Dedifferentiated amniotic fluid mesenchymal stem cell (primary cell): ENCODE measurements at regions not wholly inside any gene's neighbourhood (a gene's known extent, or its start where the extent isn't known, plus 50 kb on each side); places are given as distances from the start of the nearest gene placed in this dataset.

ENCODE experiments used
- DNase-seq: peaks from one replicate; pipeline ENCODE4 v3.0.0-alpha.2; 2016; ENCODE audit errors: extremely low spot score

DNA sequence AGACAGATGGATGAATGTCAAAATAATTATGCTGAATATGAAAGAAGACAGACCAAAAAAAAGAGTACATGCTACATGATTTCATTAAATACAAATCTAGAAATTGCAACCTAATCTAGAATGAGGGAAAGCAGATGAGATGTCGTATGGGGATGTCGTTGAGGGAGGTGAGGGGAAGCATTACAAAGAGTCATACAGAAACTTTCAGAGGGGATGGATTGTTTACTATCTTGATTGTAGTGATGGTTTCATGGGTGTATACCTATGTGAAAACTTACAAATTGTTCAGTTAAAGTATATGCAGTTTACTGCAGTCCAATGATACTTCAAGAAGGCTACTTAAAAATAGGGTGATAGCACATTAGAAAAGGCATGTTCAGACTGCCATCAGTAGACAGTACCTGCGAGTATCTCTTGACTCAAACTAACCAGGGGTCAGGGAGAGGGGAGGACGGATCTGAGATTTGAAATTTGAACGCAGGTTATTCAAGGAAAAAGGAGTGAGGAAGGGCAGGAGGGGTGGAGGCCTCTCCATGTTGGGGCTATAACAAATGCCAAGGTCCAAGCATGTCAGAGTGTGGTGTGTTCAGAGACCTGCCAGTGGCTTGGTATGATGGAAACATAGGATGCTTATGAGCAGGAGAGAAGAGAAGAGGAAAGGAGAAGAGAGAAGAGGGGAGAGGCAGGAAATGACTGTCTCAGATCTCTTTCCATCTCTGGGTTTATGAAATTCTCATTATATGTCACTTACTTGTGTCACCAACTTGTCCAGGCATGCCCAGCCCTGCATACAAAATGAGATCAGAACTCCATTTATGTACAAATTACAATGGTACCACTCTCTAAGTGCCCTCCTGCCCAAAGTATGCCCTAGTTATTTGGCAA is 257.3 kb upstream of the CXCR4 start:
- DNase-seq = no peak

DNA sequence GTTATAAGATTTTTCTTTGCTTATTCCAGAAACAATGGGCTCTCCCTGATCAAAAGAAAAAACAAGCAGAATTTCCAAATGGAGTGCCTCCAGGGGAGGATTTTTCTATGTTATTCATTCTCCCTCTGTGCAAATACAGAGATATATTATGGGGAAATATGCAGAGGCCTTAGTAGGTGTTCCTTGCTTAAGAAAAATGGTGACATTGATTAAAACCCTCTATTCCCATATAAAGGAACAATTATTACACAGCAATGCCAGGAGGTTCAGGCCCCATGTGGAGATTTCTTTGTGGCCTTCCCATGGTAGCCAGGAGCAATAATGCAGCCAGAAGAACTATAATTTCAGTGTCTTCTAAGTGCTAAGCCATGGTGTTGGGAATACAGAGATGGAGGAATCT is 255.9 kb upstream of the CXCR4 start:
- no peak for DNase-seq

DNA sequence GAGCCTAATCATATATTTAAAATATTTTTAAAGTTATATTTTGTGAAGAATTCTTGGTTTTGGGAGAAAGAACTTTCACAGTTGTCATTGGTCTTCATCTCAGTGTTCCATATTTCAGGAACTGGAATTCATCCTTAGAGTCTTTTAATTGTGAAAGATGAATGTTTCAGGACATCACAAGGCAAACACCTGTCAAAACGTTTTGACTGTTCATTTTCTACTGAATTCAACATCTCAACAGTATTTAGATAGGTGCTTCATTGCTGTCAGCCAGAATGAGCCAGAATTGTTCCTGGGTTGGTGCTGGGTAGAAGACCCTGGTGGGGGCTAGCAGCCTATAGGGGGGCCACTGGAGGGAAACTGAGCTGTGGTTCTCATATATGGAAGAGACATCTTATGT is 255.1 kb upstream of the CXCR4 start:
- no peak for DNase-seq

DNA sequence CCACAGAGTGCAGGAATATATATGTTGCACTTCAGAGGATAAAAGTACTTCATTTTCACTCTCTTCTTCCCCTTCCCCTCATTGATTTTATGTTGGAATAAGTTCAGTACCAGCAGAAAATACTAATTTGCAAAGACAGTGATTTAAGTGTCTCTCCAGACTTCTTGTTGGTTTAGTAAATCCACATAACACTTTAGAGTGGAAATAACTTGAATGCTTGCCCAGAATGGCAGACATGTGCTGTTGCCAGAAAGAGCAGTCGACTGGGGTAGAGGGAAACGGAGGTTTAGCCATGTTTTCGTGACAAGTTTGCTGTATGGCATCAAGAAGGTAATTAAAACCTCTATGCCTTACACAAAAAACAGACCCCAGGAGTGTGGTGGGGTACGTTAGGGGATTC is 246.0 kb upstream of the CXCR4 start:
- DNase-seq = no peak

DNA sequence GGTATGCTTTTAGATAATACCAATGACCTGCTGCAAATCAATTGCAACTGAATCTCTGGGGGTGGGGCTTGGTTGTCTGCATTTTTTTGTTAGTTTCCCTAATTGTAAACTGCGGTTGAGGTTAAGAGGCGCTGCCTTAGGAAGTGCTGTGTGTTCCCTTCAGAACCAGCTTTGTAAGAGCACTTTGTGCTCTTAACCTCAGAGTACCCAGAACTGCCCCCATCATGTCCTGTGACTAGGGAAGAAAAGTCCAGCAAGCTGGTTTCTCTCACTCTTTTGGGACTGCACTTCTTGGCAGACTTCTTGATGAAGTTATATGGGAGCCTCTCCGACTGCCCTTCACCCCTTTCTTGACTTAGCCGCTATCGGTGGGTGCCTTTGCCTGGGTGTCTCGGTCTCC is 245.5 kb upstream of the CXCR4 start:
- no peak for DNase-seq

DNA sequence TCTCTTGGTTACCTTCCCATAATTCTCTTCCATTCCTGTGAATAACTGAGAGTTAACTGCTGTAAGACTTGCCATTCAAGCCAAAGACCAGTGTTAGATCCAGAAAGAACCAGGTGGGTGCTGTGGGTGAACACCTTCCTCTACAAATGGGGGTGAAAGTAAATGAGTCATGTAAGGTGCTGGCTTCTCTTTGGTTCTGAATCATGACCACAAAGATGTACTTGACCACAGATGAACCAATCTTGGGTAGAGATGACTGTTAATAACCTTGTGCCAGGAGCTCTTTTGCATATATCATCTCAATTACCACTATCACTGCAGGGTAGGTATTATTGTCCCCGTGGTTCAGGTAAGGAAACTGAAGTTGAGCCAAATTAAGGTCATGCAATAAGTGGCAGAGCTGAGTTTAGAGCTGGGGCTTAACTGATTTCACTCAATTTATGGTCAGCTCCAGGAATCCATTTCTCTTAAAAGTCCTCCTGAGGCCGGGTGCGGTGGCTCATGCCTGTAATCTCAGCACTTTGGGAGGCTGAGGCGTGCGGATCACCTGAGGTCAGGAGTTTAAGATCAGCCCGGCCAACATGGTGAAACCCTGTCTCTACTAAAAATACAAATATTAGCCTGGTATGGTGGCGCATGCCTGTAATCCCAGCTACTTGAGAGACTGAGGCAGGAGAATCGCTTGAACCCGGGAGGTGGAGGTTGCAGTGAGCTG is 244.9 kb upstream of the CXCR4 start:
- DNase-seq = no peak

DNA sequence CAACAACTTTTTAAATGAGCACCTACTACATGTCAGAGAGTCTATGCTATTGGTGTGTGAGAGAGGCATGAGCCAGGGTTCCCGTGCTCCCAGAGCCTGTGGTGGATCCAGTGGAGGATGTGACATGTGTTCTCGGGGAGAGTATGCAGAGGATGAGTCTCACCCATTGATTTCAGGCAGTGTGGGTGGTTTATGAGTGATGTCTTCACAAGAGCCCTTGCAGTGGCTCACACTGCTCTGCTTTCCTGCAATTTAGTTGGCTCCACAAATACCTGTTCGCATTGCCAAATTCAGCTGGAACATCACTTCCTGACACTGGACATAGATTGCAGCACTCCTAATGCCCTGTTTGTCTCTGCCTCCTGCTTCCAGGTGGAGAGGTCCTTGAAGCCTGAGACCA is 243.6 kb upstream of the CXCR4 start:
- no peak for DNase-seq

DNA sequence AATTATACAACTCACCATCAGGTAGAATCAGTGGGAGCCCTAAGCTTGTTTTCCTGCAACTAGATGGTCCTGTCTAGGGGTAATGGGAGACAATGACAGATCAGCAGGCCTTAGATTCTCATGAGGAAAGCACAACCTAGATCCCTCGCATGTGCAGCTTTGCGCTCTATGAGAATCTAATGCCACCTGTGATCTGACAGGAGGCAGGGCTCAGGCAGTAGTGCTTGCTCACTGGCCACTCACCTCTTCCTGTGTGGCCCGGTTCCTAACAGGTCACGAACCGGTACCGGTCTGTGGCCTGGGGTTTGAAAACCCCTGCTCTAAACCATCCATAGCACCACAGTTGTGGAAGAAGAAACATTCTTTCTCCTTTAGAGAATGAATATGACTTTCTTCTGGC is 242.8 kb upstream of the CXCR4 start:
- DNase-seq = no peak

DNA sequence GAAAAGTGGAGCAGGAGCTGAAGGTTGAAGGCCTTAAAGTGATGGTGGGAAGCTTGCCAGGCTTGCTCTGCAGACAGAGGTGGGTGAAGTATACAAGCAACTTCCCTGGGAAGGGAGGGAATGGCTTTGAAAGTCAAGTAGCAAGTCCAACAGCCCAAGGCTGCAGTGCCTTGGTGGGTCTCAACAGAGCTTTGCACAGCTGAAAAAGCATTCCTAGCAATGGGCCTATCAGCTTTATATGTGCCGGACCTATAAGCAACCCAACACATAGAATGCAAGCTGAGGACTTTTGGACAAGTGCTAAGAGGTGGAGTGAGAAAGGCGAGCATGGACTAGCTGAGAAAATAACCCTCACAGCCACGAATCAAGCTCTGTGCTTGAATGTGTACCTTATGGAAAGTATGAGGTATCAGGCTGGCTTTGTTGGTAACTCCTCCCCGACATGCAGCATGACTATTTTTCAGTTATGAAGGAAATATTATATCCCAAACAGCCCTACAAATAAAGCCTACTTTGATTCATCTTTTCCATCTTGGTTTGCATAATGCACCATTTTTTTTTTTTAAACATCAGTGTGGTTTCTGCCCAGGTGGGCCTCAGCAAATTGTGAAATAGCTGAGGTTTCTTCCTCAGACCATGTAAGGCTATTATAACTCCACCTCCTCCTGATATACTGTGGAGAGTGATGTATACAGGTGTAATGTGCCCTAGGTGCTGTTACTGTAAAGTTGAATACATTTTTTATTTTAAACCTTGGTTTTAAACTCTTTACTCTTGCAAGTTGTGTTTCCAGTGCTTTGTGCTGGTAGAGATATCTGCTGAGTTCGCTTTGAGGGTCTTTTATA is 241.4 kb upstream of the CXCR4 start:
- no peak for DNase-seq

DNA sequence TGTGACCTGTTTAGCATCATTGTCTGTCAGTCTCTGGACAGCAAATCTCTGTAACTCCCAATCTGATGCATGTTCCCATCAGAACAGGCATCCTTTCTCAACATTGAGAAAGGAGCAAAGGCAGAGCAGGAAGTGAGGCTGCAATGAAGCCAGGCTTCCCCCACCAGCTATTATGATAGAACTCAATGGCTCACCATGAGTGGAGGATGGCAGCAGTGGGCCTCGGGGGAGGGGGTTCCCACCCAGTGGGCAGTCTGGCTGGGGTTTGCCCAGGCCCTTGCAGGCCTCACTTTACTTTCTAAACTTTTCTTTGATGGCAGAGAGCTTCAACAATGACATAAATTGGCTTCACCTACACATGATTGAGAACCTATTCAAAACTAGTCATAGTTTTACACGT is 240.6 kb upstream of the CXCR4 start:
- DNase-seq = no peak

DNA sequence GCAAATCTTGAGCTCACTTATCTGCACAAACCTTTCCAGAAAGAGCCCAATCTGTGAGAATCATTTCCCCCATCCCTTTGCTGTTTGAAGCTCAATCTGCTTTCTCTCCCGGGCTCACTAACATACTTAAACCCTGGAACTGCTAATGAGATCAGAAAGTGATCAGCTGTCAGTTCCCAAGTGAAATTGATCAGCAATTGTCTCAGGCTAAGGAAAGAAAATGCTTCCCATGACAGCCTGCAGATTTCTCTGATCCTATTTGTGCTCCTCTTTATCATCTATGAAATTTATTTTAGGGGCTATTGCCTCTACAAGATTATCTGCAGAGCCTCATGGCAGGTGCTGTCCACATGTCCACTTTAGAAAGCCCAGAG is 239.0 kb upstream of the CXCR4 start:
- no peak for DNase-seq

DNA sequence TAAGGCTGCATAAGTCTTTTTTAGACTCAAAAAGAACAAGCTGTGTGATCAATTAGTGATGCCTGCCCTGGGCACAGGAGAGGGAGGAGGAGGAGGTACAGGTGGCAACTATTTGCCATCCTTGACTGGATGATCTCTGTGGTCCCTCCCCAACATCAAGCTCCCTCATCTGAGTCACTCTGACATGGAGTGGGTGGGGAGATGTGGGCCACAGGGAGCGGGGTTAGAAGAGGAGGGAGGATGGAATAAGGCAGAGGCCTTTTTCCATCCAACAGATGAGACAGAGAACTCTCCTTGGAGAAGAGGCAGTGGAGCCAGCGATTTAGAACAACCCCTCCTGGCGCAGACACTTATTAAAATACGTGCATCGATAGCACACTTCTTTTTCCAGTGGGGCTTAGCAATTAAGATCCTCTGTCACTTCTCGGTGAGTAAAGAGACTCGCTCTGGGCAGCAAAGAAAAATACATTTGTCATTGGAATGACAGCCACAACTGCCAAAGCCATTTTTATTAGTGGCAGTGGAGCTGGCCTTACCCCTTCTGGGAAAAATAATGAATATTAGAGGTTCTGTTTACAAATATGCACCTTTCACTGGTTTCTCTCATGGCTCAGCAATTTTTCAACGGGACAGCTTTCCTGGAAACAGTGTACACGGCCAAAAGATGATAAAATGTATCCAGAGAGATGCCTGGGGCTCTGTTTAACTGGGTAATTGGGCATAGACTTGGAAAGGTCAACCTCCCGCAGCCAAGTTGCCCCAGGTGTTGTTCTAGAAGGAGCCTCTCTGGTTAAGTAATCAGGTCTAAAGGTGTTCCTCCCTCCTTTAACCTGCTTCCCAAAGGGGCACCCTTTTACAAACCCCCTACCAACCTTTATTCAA is 238.4 kb upstream of the CXCR4 start:
- no peak for DNase-seq

DNA sequence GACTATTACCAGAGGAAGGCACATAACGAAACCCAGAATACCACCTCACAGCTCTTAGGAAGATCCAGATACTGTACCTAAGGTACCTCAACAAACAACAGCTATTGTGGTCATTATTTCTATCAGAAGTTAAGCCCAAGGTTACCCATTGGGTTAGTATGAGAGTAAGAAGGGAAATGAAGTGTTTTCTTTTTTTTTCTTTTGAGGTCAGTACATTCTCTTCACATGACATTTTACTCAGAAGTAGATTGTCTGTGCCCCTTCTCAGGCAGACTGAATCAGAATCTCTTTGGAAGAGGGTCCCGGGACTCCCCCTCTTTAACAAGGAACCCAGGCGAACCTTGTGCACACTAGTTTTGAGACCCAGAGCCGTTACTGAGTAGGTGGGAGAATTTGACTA is 233.7 kb upstream of the CXCR4 start:
- no peak for DNase-seq

DNA sequence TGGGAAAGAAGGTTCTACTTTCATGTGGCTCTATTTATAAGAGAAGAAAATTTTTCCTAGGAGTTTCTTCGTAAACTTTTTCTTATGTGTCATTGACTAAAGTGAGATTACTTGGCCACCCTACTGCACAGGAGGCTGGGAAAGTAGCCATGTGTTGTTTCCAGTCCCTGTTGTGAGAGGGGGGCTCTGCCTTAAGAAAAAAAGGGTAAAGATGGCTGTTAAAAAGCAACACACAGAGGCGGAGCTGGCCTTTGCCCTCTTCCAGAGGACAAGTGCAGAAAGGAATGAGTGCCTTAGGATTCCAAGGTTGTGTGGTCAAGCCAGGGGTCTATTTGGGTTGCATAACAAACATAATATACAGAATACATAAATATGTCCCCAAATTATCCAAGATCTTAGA is 230.0 kb upstream of the CXCR4 start:
- DNase-seq = no peak

DNA sequence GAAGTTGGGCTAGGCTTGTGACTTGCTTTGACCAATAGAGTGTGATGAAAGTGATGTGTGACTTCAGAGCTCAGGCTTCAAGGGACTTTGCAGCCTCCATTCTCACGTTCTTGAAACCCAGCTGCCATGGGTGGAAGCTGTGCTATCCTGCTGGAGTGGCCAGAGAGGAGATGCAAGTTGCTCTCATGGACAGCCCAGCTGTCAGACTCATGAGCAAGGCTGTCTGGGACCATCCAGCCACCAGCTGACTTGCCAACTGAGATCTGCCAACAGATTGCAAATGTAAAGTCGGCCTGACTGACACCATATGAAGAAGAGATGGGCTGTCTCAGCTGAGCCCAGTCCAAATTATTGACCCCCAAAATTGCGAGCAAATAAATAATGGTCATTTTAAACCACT is 226.4 kb upstream of the CXCR4 start:
- DNase-seq = no peak

DNA sequence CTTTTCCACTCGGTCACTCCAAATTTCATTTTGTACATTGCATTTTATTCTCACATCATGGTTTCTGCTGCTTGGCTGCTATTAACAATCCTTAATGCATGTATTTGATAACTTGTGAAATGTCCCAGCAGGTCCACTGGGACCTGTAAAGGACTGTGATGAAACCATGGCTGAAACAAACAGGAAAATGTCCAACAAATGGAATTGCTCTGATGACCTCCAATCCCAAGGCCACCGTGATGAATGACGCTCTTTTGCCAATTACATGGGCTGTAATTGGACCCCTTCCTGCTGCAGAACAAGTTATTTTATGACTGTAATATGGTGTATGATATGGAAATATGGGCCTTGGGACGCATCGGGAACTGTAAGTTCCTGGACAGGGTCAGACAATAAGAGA is 224.2 kb upstream of the CXCR4 start:
- DNase-seq = no peak

DNA sequence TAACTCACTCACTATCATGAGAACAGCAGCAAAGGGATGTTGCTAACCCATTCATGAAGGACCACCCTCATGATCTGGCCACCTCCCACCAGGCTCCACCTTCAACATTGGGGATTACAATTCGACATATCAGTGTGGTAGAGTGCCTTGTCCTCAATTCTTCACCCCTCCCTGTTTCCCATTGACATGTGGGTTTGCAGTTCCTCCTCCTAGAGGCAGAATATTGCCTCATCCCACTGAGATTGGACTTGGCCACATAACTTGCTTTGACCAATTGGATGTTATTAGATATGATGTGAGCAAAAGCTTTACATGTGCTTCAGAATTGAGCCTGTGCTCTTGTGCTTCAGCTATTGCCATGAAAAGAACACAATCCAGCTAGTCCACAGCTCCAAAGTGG is 217.0 kb upstream of the CXCR4 start:
- no peak for DNase-seq

DNA sequence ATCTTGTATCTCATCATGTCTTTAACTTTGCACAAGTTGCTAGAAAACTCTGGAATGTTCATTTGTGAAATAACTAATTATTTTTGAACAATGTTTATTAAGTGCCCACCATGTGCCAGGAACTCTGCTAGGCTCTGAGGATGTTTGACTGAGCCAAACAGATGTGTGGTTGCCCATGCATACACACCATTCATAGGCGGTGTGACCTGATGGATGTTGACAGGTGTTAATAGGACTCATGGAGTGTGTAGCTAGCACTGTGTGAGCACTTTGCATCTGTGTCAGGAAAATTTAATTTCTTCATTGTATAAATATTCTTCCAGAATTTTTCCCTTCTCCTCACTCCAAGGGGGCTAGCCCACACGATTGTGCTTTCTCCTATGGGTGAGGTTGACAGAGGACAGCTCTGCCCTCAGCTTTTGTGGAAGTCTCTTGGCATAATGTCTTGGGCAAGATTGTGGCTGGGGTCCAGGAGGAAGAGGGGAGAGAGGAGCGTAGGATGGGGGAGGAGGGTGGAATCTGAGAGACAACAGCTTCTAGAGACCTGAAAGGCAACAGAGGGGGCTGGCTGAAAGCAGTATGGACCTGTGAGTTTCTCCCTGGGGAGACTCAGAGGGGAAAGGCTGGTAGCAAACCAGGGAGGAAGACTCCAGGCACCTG is 214.6 kb upstream of the CXCR4 start:
- no peak for DNase-seq

DNA sequence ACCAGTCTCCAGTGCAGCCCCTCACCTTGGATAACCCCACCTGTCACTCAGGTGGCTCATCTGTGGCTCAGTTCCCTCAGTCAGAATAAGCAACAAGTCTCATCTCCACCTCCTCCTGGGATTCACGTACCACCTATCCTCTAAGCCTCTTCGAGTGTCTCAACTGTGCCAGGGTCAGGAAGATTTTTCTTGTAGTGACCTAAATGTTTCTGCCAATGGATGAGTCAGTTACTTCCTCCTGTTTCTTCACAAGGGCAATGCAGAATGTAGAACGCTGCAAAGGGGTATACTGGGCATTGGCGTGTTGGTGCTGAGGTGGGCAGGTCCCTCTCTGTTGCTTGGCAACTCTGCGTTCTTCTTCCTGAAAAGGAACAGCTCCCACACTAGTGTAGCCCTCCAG is 213.3 kb upstream of the CXCR4 start:
- DNase-seq = no peak

DNA sequence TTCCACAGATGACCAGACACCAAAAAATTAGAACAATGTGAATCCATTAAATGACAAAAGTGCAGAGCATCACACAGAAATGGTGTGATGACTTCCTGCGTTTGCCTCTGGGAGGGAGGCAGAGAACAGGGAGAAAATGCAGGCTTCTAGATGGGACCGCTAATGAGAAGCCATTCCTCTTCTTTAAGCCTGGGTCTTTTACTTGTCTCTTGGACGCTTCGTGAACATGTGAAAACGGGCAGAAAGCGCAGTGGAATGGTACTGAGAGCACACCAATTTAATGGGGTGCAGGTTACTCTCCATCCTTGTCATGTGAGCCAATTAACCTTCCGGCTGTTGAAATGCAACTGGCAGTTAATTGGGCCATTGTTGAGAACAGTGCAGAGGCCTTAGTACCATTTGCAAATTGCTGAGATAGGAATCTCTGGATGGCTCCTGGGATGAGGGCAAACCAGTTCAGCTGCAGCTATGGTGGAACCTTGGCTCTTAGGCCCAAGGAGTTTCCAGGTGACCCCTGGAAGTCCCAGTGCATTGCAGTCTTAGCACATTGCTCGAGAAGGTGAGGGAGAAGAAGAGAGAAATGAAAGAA is 210.4 kb upstream of the CXCR4 start:
- no peak for DNase-seq
